B cell (primary cell): ENCODE measurements at regions not wholly inside any gene's neighbourhood (a gene's known extent, or its start where the extent isn't known, plus 50 kb on each side); places are given as distances from the start of the nearest gene placed in this dataset.

Experiments used
- ATAC-seq: fragments of 200-7000 bp; cut with Tn5 transposase; one replicate; pipeline ENCODE4 v1.10.0; 2021; ENCODE audit warnings: low read depth, mild to moderate bottlenecking, moderate number of reproducible peaks, moderate library complexity
- CTCF ChIA-PET: fragments of 350-600 bp; sonication (Branson Sonifier 250); formaldehyde crosslinking; loops from one replicate; lab custom pipeline; 2021; ENCODE audit warnings: antibody characterized with exemption, inconsistent platforms; lab: Charles Lee
- POLR2A ChIA-PET: fragments of 350-600 bp; sonication (Branson Sonifier 250); formaldehyde crosslinking; loops from one replicate; lab custom pipeline; 2021; ENCODE audit warnings: antibody characterized with exemption; lab: Charles Lee
- DNase-seq: peaks from one replicate; pipeline ENCODE4 v3.0.0; 2013
- H2AFZ ChIP-seq: 2 replicates; pipeline ENCODE4 v1.6.1; 2012; ENCODE audit warnings: mild to moderate bottlenecking, low read depth, low read length; ENCODE audit not compliant: insufficient read depth, poor library complexity, severe bottlenecking
- H3K27ac ChIP-seq, 2 donors: 1 replicate in 1 of 2; 2 replicates in 1 of 2; pipeline ENCODE4 v1.5.1; 2012 to 2013; ENCODE audit warnings: low read length in 2 of 2, mild to moderate bottlenecking in 2 of 2, moderate library complexity in 1 of 2
- H3K27me3 ChIP-seq, 4 experiments: fragments of 200-600 bp in 1 of 4; sonication (generic) in 1 of 4; replicated peaks in 1 of 4; 1 replicate in 2 of 4; 2 replicates in 2 of 4; pipeline versions ENCODE4 v1.6.1 to v1.7.0; 2013 to 2016; ENCODE audit warnings: low read length in 3 of 4, mild to moderate bottlenecking in 2 of 4, mixed read lengths in 1 of 4, moderate library complexity in 1 of 4; ENCODE audit not compliant: insufficient read depth in 4 of 4, control insufficient read depth in 3 of 4; ENCODE audit errors: control extremely low read depth in 1 of 4
- H3K36me3 ChIP-seq, 2 experiments: replicated peaks in 1 of 2; 1 replicate in 1 of 2; 2 replicates in 1 of 2; pipeline versions ENCODE4 v1.6.1 to v1.7.1; 2013; ENCODE audit warnings: low read length in 1 of 2; ENCODE audit not compliant: insufficient read depth in 2 of 2, control insufficient read depth in 1 of 2; ENCODE audit errors: control extremely low read depth in 1 of 2, extremely low read depth in 1 of 2
- H3K4me1 ChIP-seq, 2 donors: fragments of 200-600 bp in 1 of 2; sonication (generic) in 1 of 2; 1 replicate in 1 of 2; 2 replicates in 1 of 2; pipeline versions ENCODE4 v1.5.1 to v1.6.1; 2013 to 2017; ENCODE audit warnings: low read length in 2 of 2; ENCODE audit not compliant: control insufficient read depth in 2 of 2, insufficient read depth in 2 of 2
- H3K4me2 ChIP-seq: replicated peaks from 2 replicates; pipeline ENCODE3; 2012; ENCODE audit warnings: mild to moderate bottlenecking, low read depth, low read length; ENCODE audit not compliant: poor library complexity, severe bottlenecking
- H3K4me3 ChIP-seq, 5 experiments: fragments of 200-600 bp in 1 of 5; sonication (generic) in 1 of 5; 1 replicate in 3 of 5; 2 replicates in 2 of 5; pipeline versions ENCODE4 v1.5.1 to v1.7.0; 2011 to 2016; ENCODE audit warnings: low read length in 4 of 5, mild to moderate bottlenecking in 4 of 5, low read depth in 2 of 5, control low read depth in 1 of 5, moderate library complexity in 1 of 5; ENCODE audit not compliant: insufficient read depth in 1 of 5; ENCODE audit errors: control extremely low read depth in 1 of 5, extremely low read depth in 1 of 5
- H3K79me2 ChIP-seq: fragments of 200-600 bp; sonication (generic); one replicate; pipeline ENCODE4 v1.6.0; 2016; ENCODE audit warnings: low read length; ENCODE audit not compliant: control insufficient read depth, insufficient read depth
- H3K9ac ChIP-seq: fragments of 200-600 bp; sonication (generic); 2 replicates; pipeline ENCODE4 v1.6.1; 2017; ENCODE audit warnings: mild to moderate bottlenecking, low read length, moderate library complexity
- H3K9me3 ChIP-seq, 3 donors: one replicate each; pipeline versions ENCODE4 v1.6.1 to v1.7.1; 2013; ENCODE audit warnings: low read length in 2 of 3; ENCODE audit not compliant: control insufficient read depth in 2 of 3, insufficient read depth in 1 of 3; ENCODE audit errors: control extremely low read depth in 1 of 3
- H4K20me1 ChIP-seq: 2 replicates; pipeline ENCODE4 v1.6.0; 2012; ENCODE audit warnings: mild to moderate bottlenecking, low read length; ENCODE audit not compliant: insufficient read depth, control insufficient read depth, poor library complexity, severe bottlenecking
- H3K27ac Mint-ChIP-seq: one replicate; pipeline ENCODE4 v1.8.0; 2021; ENCODE audit warnings: mixed read lengths
- H3K27me3 Mint-ChIP-seq: one replicate; pipeline ENCODE4 v1.8.0; 2021; ENCODE audit warnings: mixed read lengths
- H3K4me1 Mint-ChIP-seq: one replicate; pipeline ENCODE4 v1.8.0; 2021; ENCODE audit warnings: mixed read lengths
- H3K4me3 Mint-ChIP-seq: one replicate; pipeline ENCODE4 v1.8.0; 2021; ENCODE audit warnings: mixed read lengths
- H3K9me3 Mint-ChIP-seq: one replicate; pipeline ENCODE4 v1.8.0; 2022; ENCODE audit warnings: mixed read lengths; ENCODE audit not compliant: insufficient read depth
- EZH2 ChIP-seq: IDR thresholded peaks from 2 replicates; pipeline ENCODE4 v1.6.1; 2012; ENCODE audit warnings: borderline replicate concordance, low read depth, mild to moderate bottlenecking, moderate library complexity, low read length; ENCODE audit not compliant: insufficient read depth, poor library complexity, severe bottlenecking
- WGBS: methylation state at CpG from one replicate; pipeline ENCODE4 v1.1.5; 2013; ENCODE audit warnings: missing lambda C conversion rate; ENCODE audit not compliant: insufficient coverage; 5-methylcytosine and 5-hydroxymethylcytosine counted together
- intact Hi-C: fragments of 100-400 bp; cut with micrococcal nuclease; formaldehyde crosslinking; loops from one replicate; pipeline ENCODE4 v1.10.0; 2022
- TF ChIP-seq, protein P1 (sequence below): fragments of 200-600 bp; IDR thresholded peaks from one replicate; pipeline ENCODE4 v1.8.0; 2022; ENCODE audit warnings: antibody characterized with exemption, mild to moderate bottlenecking

DNA sequence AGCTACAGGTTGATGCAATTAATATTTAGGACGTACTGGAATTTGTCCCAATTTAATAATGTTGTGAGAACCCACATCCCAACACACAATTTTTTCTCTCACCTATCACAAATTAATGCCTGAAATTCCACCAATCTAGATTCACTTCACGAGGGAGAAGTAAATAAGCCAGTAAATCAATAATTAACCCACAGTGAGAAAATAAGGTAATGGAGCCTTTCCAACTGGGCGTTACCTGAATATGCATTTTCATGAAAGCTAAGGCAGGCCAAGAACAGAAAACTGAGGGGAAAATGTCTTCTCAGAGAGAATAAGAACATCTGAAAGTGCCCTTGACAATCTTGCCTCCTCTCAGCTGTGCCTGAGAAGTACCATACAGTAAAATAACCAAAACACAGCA lies 240.8 kb upstream of the NR5A2 start:
- no peaks in the 10 kb centered on the region for H4K20me1 ChIP-seq
- no peaks in the 10 kb centered on the region for H3K27me3 ChIP-seq
- H2AFZ ChIP-seq: no peak overlapping the region
- peaks cover 8% of the 10 kb centered on the region for H3K27me3 Mint-ChIP-seq
- no peak overlapping the region for H3K9ac ChIP-seq
- ChIA-PET CTCF (no interaction called here), POLR2A (no interaction called here)
- no peak overlapping the region for H3K4me3 Mint-ChIP-seq
- no peak for ATAC-seq
- H3K9me3 Mint-ChIP-seq: peaks cover 2% of the 10 kb centered on the region
- peaks cover 0 to 3% of the 10 kb centered on the region in 2 donors for H3K4me1 ChIP-seq
- H3K4me2 ChIP-seq: no peak overlapping the region
- H3K4me1 Mint-ChIP-seq: no peaks in the 10 kb centered on the region
- H3K36me3 ChIP-seq: no peaks in the 10 kb centered on the region
- no peak for TF ChIP-seq EZH2
- TF ChIP-seq, protein P1, sequence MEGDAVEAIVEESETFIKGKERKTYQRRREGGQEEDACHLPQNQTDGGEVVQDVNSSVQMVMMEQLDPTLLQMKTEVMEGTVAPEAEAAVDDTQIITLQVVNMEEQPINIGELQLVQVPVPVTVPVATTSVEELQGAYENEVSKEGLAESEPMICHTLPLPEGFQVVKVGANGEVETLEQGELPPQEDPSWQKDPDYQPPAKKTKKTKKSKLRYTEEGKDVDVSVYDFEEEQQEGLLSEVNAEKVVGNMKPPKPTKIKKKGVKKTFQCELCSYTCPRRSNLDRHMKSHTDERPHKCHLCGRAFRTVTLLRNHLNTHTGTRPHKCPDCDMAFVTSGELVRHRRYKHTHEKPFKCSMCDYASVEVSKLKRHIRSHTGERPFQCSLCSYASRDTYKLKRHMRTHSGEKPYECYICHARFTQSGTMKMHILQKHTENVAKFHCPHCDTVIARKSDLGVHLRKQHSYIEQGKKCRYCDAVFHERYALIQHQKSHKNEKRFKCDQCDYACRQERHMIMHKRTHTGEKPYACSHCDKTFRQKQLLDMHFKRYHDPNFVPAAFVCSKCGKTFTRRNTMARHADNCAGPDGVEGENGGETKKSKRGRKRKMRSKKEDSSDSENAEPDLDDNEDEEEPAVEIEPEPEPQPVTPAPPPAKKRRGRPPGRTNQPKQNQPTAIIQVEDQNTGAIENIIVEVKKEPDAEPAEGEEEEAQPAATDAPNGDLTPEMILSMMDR: no peak
- no peak for DNase-seq
- no peak overlapping the region for H3K27ac ChIP-seq
- H3K27ac Mint-ChIP-seq: no peak overlapping the region
- H3K9me3 ChIP-seq: no peaks in the 10 kb centered on the region
- no peaks in the 10 kb centered on the region for H3K79me2 ChIP-seq
- intact Hi-C loops: no loop called here
- H3K4me3 ChIP-seq: no peak overlapping the region
- no CpG with 5 or more reads among the region's 3 CpGs for WGBS

DNA sequence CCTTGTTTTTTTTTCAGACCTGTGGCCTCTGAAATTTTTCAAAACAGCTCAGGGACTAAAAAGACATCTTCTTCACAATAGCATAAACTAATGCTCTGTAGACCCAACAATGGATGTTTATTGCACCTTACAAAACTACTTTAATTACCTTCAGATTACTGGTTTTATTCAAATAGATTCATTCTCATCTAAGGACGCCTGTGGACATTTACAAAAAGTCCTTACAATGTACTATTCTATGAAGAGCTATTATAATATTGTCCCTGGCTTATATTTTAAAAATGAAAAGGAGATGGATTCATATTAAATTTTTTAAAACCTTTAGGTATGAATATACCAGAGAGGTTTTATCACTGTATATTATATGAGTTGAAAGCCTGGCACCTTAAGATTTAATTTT lies 238.4 kb upstream of the NR5A2 start:
- ChIA-PET POLR2A (no interaction called here), CTCF (no interaction called here)
- Histone ChIP-seq H3K4me2 (no peak overlapping the region), H3K79me2 (no peaks in the 10 kb centered on the region), H3K27ac (no peak overlapping the region), H3K9ac (no peak overlapping the region), H4K20me1 (no peaks in the 10 kb centered on the region), H3K4me1 (no peaks in the 10 kb centered on the region), H2AFZ (no peak overlapping the region), H3K4me3 (no peak overlapping the region), H3K36me3 (no peaks in the 10 kb centered on the region), H3K9me3 (no peaks in the 10 kb centered on the region), H3K27me3 (no peaks in the 10 kb centered on the region)
- Mint-ChIP-seq H3K4me1 (no peaks in the 10 kb centered on the region), H3K9me3 (no peaks in the 10 kb centered on the region), H3K27me3 (peaks cover 8% of the 10 kb centered on the region), H3K4me3 (no peak overlapping the region), H3K27ac (no peak overlapping the region)
- ATAC-seq: no peak
- no peak for TF ChIP-seq EZH2
- TF ChIP-seq, protein P1: no peak
- WGBS: no CpG with 5 or more reads among the region's 1 CpG
- intact Hi-C loops: no loop called here
- DNase-seq: no peak
